IMR-90 (cell line): ENCODE measurements at regions not wholly inside any gene's neighbourhood (a gene's known extent, or its start where the extent isn't known, plus 50 kb on each side); places are given as distances from the start of the nearest gene placed in this dataset.

Source experiments
- ATAC-seq: fragments of 200-7000 bp; cut with Tn5 transposase; 2 replicates; pipeline ENCODE4 v1.9.1; 2020; ENCODE audit warnings: low read depth, mild to moderate bottlenecking, moderate library complexity
- BruUV-seq: library from RNA; stranded (reverse); fragments of 400-500 nt; replicated peaks from 2 replicates; lab custom pipeline; 2021; lab: Mats Ljungman, UMichigan
- CTCF ChIA-PET: fragments of 300-600 bp; formaldehyde crosslinking; extraction: SDS; loops from one replicate; lab custom pipeline; 2021; ENCODE audit warnings: antibody characterized with exemption; lab: Yijun Ruan, JAX
- POLR2A ChIA-PET: fragments of 300-600 bp; sonication (Branson Sonifier 250); formaldehyde crosslinking; loops from one replicate; lab custom pipeline; 2022; ENCODE audit warnings: antibody characterized with exemption; ENCODE audit not compliant: unreplicated experiment; lab: Charles Lee
- DNase-seq: peaks from one replicate; pipeline ENCODE4 v3.0.0; 2013
- H2AFZ ChIP-seq: replicated peaks from 2 replicates; pipeline ENCODE3; 2013; ENCODE audit warnings: low read length, mild to moderate bottlenecking; ENCODE audit not compliant: poor library complexity
- H2AK5ac ChIP-seq: 2 replicates; pipeline ENCODE4 v1.6.1; 2013; ENCODE audit warnings: low read depth, low read length, inconsistent platforms
- H2AK9ac ChIP-seq: replicated peaks from 2 replicates; pipeline ENCODE3; 2013; ENCODE audit warnings: mild to moderate bottlenecking, low read depth, low read length, moderate library complexity; ENCODE audit not compliant: poor library complexity
- H2BK120ac ChIP-seq: 2 replicates; pipeline ENCODE4 v1.6.1; 2013; ENCODE audit warnings: low read depth, low read length, inconsistent platforms
- H2BK15ac ChIP-seq: 3 replicates; pipeline ENCODE4 v1.6.1; 2013; ENCODE audit warnings: low read depth, low read length, inconsistent platforms
- H2BK20ac ChIP-seq: 2 replicates; pipeline ENCODE4 v1.6.1; 2013; ENCODE audit warnings: low read depth, mild to moderate bottlenecking, inconsistent platforms, low read length, moderate library complexity
- H2BK5ac ChIP-seq: 2 replicates; pipeline ENCODE4 v1.6.1; 2013; ENCODE audit warnings: mild to moderate bottlenecking, low read depth, low read length, inconsistent platforms; ENCODE audit not compliant: poor library complexity, severe bottlenecking
- H3K14ac ChIP-seq: replicated peaks from 2 replicates; pipeline ENCODE4 v1.6.1; 2013; ENCODE audit warnings: low read depth, low read length, inconsistent platforms
- H3K18ac ChIP-seq: 2 replicates; pipeline ENCODE4 v1.6.1; 2013; ENCODE audit warnings: low read depth, low read length, control low read depth
- H3K23ac ChIP-seq: 2 replicates; pipeline ENCODE4 v1.6.1; 2013; ENCODE audit warnings: low read depth, low read length, inconsistent platforms
- H3K27ac ChIP-seq: 2 replicates; pipeline ENCODE4 v1.5.1; 2013; ENCODE audit warnings: mild to moderate bottlenecking, control low read depth, low read length; ENCODE audit not compliant: insufficient read depth
- H3K27me3 ChIP-seq: 2 replicates; pipeline ENCODE4 v1.6.1; 2013; ENCODE audit warnings: low read length; ENCODE audit not compliant: control insufficient read depth, insufficient read depth
- H3K36me3 ChIP-seq: 2 replicates; pipeline ENCODE4 v1.6.1; 2013; ENCODE audit warnings: low read length, mixed read lengths; ENCODE audit not compliant: control insufficient read depth, insufficient read depth
- H3K4ac ChIP-seq: 2 replicates; pipeline ENCODE4 v1.6.1; 2013; ENCODE audit warnings: low read depth, low read length, inconsistent platforms
- H3K4me1 ChIP-seq: 2 replicates; pipeline ENCODE4 v1.6.1; 2013; ENCODE audit warnings: low read length, mixed read lengths; ENCODE audit not compliant: control insufficient read depth, insufficient read depth
- H3K4me2 ChIP-seq: 2 replicates; pipeline ENCODE4 v1.6.1; 2013; ENCODE audit warnings: low read depth, mild to moderate bottlenecking, control low read depth, low read length, moderate library complexity
- H3K4me3 ChIP-seq: 2 replicates; pipeline ENCODE4 v1.5.1; 2013; ENCODE audit warnings: low read depth, mild to moderate bottlenecking, control low read depth, low read length, moderate library complexity; ENCODE audit not compliant: insufficient read depth
- H3K56ac ChIP-seq: 2 replicates; pipeline ENCODE4 v1.6.1; 2013; ENCODE audit warnings: low read length, inconsistent platforms; ENCODE audit not compliant: insufficient read depth; ENCODE audit errors: extremely low read depth
- H3K79me1 ChIP-seq, 2 experiments: 2 replicates each; pipeline ENCODE4 v1.6.1; 2013; ENCODE audit warnings: low read length in 2 of 2, inconsistent platforms in 1 of 2, low read depth in 1 of 2
- H3K9ac ChIP-seq: 2 replicates; pipeline ENCODE4 v1.6.1; 2013; ENCODE audit warnings: low read depth, low read length, control low read depth
- H3K9me1 ChIP-seq: 2 replicates; pipeline ENCODE4 v1.6.1; 2013; ENCODE audit warnings: low read length, inconsistent platforms; ENCODE audit not compliant: insufficient read depth
- H3K9me3 ChIP-seq: 2 replicates; pipeline ENCODE4 v1.6.1; 2013; ENCODE audit warnings: low read length; ENCODE audit not compliant: control insufficient read depth, insufficient read depth
- H4K20me1 ChIP-seq: 2 replicates; pipeline ENCODE4 v1.6.1; 2013; ENCODE audit warnings: low read length, inconsistent platforms; ENCODE audit not compliant: insufficient read depth
- H4K5ac ChIP-seq: 2 replicates; pipeline ENCODE4 v1.6.1; 2013; ENCODE audit warnings: mild to moderate bottlenecking, low read depth, low read length, control low read depth
- H4K8ac ChIP-seq, 2 experiments: 2 replicates each; pipeline ENCODE4 v1.6.1; 2013; ENCODE audit warnings: low read depth in 2 of 2, low read length in 2 of 2, control low read depth in 1 of 2, inconsistent platforms in 1 of 2
- H4K91ac ChIP-seq: 2 replicates; pipeline ENCODE4 v1.6.1; 2013; ENCODE audit warnings: low read depth, low read length, inconsistent platforms; ENCODE audit not compliant: insufficient read depth
- MXI1 ChIP-seq: IDR thresholded peaks from 2 replicates; pipeline ENCODE4 v1.6.1; 2012; ENCODE audit warnings: low read depth, mild to moderate bottlenecking, low read length, moderate library complexity, borderline replicate concordance
- WGBS, 2 experiments: methylation state at CpG; one replicate each; pipeline versions ENCODE4 v1.1.5 to v1.1.7; 2013; ENCODE audit warnings: missing lambda C conversion rate in 2 of 2; ENCODE audit not compliant: insufficient read length in 1 of 2; ENCODE audit errors: extremely low coverage in 2 of 2; 5-methylcytosine and 5-hydroxymethylcytosine counted together
- dilution Hi-C: fragments of 300-500 bp; cut with HindIII; formaldehyde crosslinking; loops from one replicate; pipeline ENCODE4 v1.14.3; 2018; ENCODE audit warnings: low sequenced_read_pairs; ENCODE audit not compliant: unreplicated experiment
- in situ Hi-C: fragments of 300-500 bp; cut with MboI; formaldehyde crosslinking; loops from 3 replicates; pipeline ENCODE4 v1.14.3; 2019; ENCODE audit warnings: low sequenced_read_pairs, inconsistent platforms, mixed read lengths
- intact Hi-C: fragments of 100-400 bp; cut with micrococcal nuclease; formaldehyde crosslinking; loops from 2 replicates; pipeline ENCODE4 v1.10.0; 2022

DNA sequence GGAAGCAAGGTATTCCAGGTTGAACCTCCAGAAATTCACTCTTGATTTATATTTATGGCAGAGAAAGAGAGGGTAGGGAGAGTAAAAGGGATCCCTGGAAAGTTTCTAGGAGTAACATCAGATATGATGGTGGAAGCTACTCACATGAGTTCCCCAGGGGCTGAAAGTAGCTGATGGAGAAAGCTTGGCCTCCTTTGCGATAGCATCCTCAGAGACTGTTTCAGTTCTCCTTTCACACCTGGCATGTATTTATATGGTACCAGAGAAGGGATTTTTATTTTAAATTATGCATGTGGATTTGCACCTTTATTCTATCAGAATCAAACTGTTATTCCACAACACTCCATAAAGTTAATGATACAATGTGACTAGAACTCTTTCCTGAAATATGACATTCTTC is 126.3 kb upstream of the OSR1 start:
- Histone ChIP-seq H4K8ac (no peak overlapping the region), H3K4me1 (no peaks in the 10 kb centered on the region), H3K23ac (no peak overlapping the region), H2AFZ (no peak overlapping the region), H2BK20ac (no peak overlapping the region), H3K4me2 (no peak overlapping the region), H4K20me1 (no peaks in the 10 kb centered on the region), H4K5ac (no peak overlapping the region), H3K79me1 (no peaks in the 10 kb centered on the region), H3K4me3 (no peak overlapping the region), H3K9me3 (no peaks in the 10 kb centered on the region), H2AK9ac (no peak overlapping the region), H3K56ac (no peak overlapping the region), H2BK5ac (no peak overlapping the region), H3K9me1 (no peaks in the 10 kb centered on the region), H3K14ac (no peak overlapping the region), H4K91ac (no peak overlapping the region), H3K27me3 (no peaks in the 10 kb centered on the region), H3K9ac (no peak overlapping the region), H2AK5ac (no peak overlapping the region), H3K18ac (no peak overlapping the region), H3K27ac (no peak overlapping the region), H2BK15ac (no peak overlapping the region), H3K36me3 (no peaks in the 10 kb centered on the region), H2BK120ac (no peak overlapping the region), H3K4ac (no peak overlapping the region)
- DNase-seq (no peak), ATAC-seq (no peak)
- POLR2A ChIA-PET: interaction anchor here (0.6 kb wide), 1 partner anchor 207 kb away, joined by 3 read pairs; no protein-coding TSS in a partner anchor
- dilution Hi-C loops (no loop called here), intact Hi-C loops (loop anchor here (5.0 kb wide), 1 partner anchor 77 kb away; no protein-coding TSS in a partner anchor), in situ Hi-C loops (no loop called here)
- WGBS, 2 experiments: no CpG with 5 or more reads among the region's 1 CpG
- no peak for TF ChIP-seq MXI1
- CTCF ChIA-PET: no interaction called here
- BruUV-seq: no TSS peak
